GM06990 (cell line): ENCODE measurements at regions not wholly inside any gene's neighbourhood (a gene's known extent, or its start where the extent isn't known, plus 50 kb on each side); places are given as distances from the start of the nearest gene placed in this dataset.
A peak's percentile ranks its signal among the peaks of the same experiment; 100 is the strongest.

Source experiments
- DNase-seq: peaks from one replicate; pipeline ENCODE4 v3.0.0-alpha.2; 2011; ENCODE audit not compliant: insufficient read length; ENCODE audit errors: extremely low read depth
- H3K27me3 ChIP-seq: replicated peaks from 2 replicates; pipeline ENCODE4 v1.6.0; 2011; ENCODE audit warnings: low read length; ENCODE audit not compliant: control insufficient read depth, insufficient read depth
- H3K36me3 ChIP-seq: 2 replicates; pipeline ENCODE4 v1.5.1; 2011; ENCODE audit warnings: low read length; ENCODE audit not compliant: control insufficient read depth, insufficient read depth
- H3K4me3 ChIP-seq: replicated peaks from 2 replicates; pipeline ENCODE4 v1.5.1; 2011; ENCODE audit warnings: low read depth, mild to moderate bottlenecking, control low read depth, low read length
- CTCF ChIP-seq: IDR thresholded peaks from 2 replicates; pipeline ENCODE4 v1.5.1; 2011; ENCODE audit warnings: low read length, control low read depth, mild to moderate bottlenecking, inconsistent platforms; ENCODE audit not compliant: insufficient read depth, poor library complexity, severe bottlenecking

GRCh38 chr6:27159725-27160124, 87.8 kb upstream of the PRSS16 start:
- DNase-seq, result no peak
- TF ChIP-seq CTCF, result no peak
- H3K4me3 ChIP-seq, result no peak overlapping the region
- H3K36me3 ChIP-seq, result no peaks in the 10 kb centered on the region
- H3K27me3 ChIP-seq, result no peaks in the 10 kb centered on the region; the same call in 1 of the 2 replicates

DNA sequence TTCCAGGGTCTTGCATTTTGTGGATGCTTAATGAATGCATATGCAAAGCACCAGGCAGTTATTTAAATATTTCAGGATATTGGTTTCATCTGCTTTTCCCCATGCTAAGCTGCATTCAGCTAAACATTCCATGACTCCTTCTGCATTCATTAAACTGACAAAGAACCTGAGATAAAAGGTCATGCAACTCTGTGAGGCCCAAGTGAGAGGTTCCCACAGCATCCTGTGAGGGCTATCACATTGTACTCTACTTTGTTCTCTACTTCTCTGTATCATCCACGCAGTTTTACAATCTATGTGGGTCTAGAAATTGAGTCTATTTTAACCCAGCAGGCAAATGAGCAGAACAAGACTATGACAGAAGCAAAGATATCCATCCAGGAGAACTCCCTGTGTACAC, 86.4 kb upstream of the PRSS16 start:
- TF ChIP-seq CTCF, result no peak
- no peak for DNase-seq
- no peaks in the 10 kb centered on the region for H3K36me3 ChIP-seq
- H3K27me3 ChIP-seq, result no peaks in the 10 kb centered on the region; the same call in 1 of the 2 replicates
- no peak overlapping the region for H3K4me3 ChIP-seq

GRCh38 chr6:27161603-27161945, 85.9 kb upstream of the PRSS16 start:
- H3K4me3 ChIP-seq, result no peak overlapping the region
- H3K27me3 ChIP-seq, result no peaks in the 10 kb centered on the region; the same call in 1 of the 2 replicates
- no peaks in the 10 kb centered on the region for H3K36me3 ChIP-seq
- TF ChIP-seq CTCF, result no peak
- no peak for DNase-seq

DNA sequence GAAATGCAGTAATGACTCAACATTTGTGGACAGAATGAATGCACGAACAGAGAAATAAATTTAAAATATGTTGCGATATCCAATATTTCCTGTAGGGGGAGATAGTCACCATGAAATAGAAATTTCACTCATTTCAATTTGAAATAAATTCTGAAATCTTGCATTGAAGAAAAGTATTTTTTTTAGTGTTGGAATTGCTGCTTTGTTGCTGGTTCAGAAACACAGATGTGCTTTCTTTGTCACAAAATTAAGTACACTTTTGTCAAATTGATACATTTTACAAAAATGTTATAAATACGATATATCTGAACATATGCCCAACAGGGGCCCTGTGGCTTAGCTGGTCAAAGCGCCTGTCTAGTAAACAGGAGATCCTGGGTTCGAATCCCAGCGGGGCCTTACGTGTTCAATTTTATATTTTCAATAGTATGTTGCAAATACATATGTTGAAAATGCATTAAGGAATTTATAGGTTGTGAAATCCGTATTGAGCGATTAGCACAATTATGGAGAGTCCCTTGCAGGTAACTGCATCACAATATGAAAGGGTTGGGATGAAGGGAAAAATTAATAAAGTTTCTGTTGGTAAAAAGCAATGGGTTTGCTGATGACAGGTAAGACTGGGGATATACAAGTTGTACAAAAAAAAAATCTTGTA, 85.4 kb upstream of the PRSS16 start:
- TF ChIP-seq CTCF, result peak; percentile 35
- Histone ChIP-seq H3K36me3 (no peaks in the 10 kb centered on the region), H3K4me3 (no peak overlapping the region), H3K27me3 (no peaks in the 10 kb centered on the region; the same call in 1 of the 2 replicates)
- DNase-seq, result no peak

GRCh38 chr6:27163834-27164233, 83.7 kb upstream of the PRSS16 start:
- Histone ChIP-seq H3K36me3 (no peaks in the 10 kb centered on the region), H3K27me3 (no peaks in the 10 kb centered on the region; the same call in 1 of the 2 replicates), H3K4me3 (no peak overlapping the region)
- DNase-seq, result no peak
- TF ChIP-seq CTCF, result no peak

GRCh38 chr6:27168108-27168507, 79.4 kb upstream of the PRSS16 start:
- DNase-seq, result no peak

More at GRCh38 chr6:27168108-27168507, 79.4 kb upstream of the PRSS16 start:
- no peaks in the 10 kb centered on the region for H3K27me3 ChIP-seq
- TF ChIP-seq CTCF, result no peak
- no peaks in the 10 kb centered on the region for H3K36me3 ChIP-seq
- H3K4me3 ChIP-seq, result no peak overlapping the region
